A673 (cell line): ENCODE measurements at regions not wholly inside any gene's neighbourhood (a gene's known extent, or its start where the extent isn't known, plus 50 kb on each side); places are given as distances from the start of the nearest gene placed in this dataset.

Source experiments
- BruUV-seq: library from RNA; stranded (reverse); fragments of 400-500 nt; replicated peaks from 2 replicates; lab custom pipeline; 2021; lab: Mats Ljungman, UMichigan
- CTCF ChIA-PET: fragments of 300-600 bp; sonication (Branson Sonifier 250); formaldehyde crosslinking; loops from one replicate; lab custom pipeline; 2022; ENCODE audit warnings: antibody characterized with exemption; lab: Charles Lee
- POLR2A ChIA-PET: fragments of 300-600 bp; sonication (Branson Sonifier 250); formaldehyde crosslinking; loops from one replicate; lab custom pipeline; 2022; ENCODE audit warnings: antibody characterized with exemption; ENCODE audit not compliant: low non-redundant PET; lab: Charles Lee
- DNase-seq: peaks from one replicate; pipeline ENCODE4 v3.0.0-alpha.2; 2015; ENCODE audit warnings: low spot score
- H3K27ac ChIP-seq: fragments of 200-600 bp; sonication (generic); 2 replicates; pipeline ENCODE4 v1.5.1; 2016; ENCODE audit warnings: mixed run types, low read depth, mild to moderate bottlenecking, mixed read lengths, antibody characterized with exemption, low read length; ENCODE audit not compliant: poor library complexity, severe bottlenecking
- H3K27me3 ChIP-seq: fragments of 200-600 bp; sonication (generic); replicated peaks from 2 replicates; pipeline ENCODE4 v1.6.1; 2017; ENCODE audit warnings: mixed run types, low read depth, mild to moderate bottlenecking, mixed read lengths, antibody characterized with exemption, low read length; ENCODE audit not compliant: insufficient read depth, poor library complexity
- H3K36me3 ChIP-seq: fragments of 200-600 bp; sonication (generic); 2 replicates; pipeline ENCODE4 v1.6.1; 2016; ENCODE audit warnings: mixed run types, mild to moderate bottlenecking, mixed read lengths, antibody characterized with exemption, low read length; ENCODE audit not compliant: insufficient read depth, poor library complexity, severe bottlenecking
- H3K4me1 ChIP-seq: fragments of 200-600 bp; sonication (generic); 2 replicates; pipeline ENCODE4 v1.6.1; 2017; ENCODE audit warnings: mixed run types, mild to moderate bottlenecking, mixed read lengths, antibody characterized with exemption, low read length; ENCODE audit not compliant: insufficient read depth, poor library complexity, severe bottlenecking
- H3K4me3 ChIP-seq: fragments of 200-600 bp; sonication (generic); 2 replicates; pipeline ENCODE4 v1.5.1; 2016; ENCODE audit warnings: low read depth, mixed run types, mild to moderate bottlenecking, mixed read lengths, low read length; ENCODE audit not compliant: poor library complexity, severe bottlenecking
- H3K9me3 ChIP-seq: fragments of 200-600 bp; sonication (generic); 2 replicates; pipeline ENCODE4 v1.6.1; 2016; ENCODE audit warnings: mixed run types, low read depth, mild to moderate bottlenecking, mixed read lengths, antibody characterized with exemption, low read length; ENCODE audit not compliant: poor library complexity, severe bottlenecking
- CTCF ChIP-seq: fragments of 300-800, 200-600 bp; sonication (generic); conservative IDR thresholded peaks from 2 replicates; pipeline ENCODE4 v1.5.1; 2017; ENCODE audit warnings: low read depth, mild to moderate bottlenecking, antibody characterized with exemption, low read length, moderate library complexity, mixed read lengths
- EZH2 ChIP-seq: fragments of 200-600 bp; sonication (generic); IDR thresholded peaks from 2 replicates; pipeline ENCODE4 v1.6.1; 2017; ENCODE audit warnings: borderline replicate concordance, low read depth, mild to moderate bottlenecking, mixed read lengths, antibody characterized with exemption, low read length; ENCODE audit not compliant: poor library complexity, severe bottlenecking
- intact Hi-C: fragments of 100-400 bp; cut with micrococcal nuclease; formaldehyde crosslinking; loops from one replicate; pipeline ENCODE4 v1.10.0; 2022; ENCODE audit not compliant: unreplicated experiment

GRCh38 chr11:128269466-128269865 is 317.9 kb downstream of the ETS1 start:
- DNase-seq: no peak
- H3K9me3 ChIP-seq: no peaks in the 10 kb centered on the region
- no peaks in the 10 kb centered on the region for H3K4me1 ChIP-seq
- TF ChIP-seq CTCF (no peak), EZH2 (no peak)
- ChIA-PET POLR2A (no interaction called here), CTCF (no interaction called here)
- no peak overlapping the region for H3K4me3 ChIP-seq
- intact Hi-C loops: no loop called here
- H3K27ac ChIP-seq: no peak overlapping the region
- H3K27me3 ChIP-seq: peaks cover 39% of the 10 kb centered on the region
- no peaks in the 10 kb centered on the region for H3K36me3 ChIP-seq
- no TSS peak for BruUV-seq

- TF ChIP-seq CTCF (no peak), EZH2 (no peak)
- intact Hi-C loops: no loop called here
- DNase-seq: no peak
- H3K36me3 ChIP-seq: no peaks in the 10 kb centered on the region
- no peaks in the 10 kb centered on the region for H3K9me3 ChIP-seq
- POLR2A ChIA-PET: no interaction called here
- CTCF ChIA-PET: no interaction called here
- H3K27me3 ChIP-seq: peaks cover 39% of the 10 kb centered on the region
- BruUV-seq: no TSS peak
- H3K27ac ChIP-seq: no peak overlapping the region
- H3K4me1 ChIP-seq: no peaks in the 10 kb centered on the region
- H3K4me3 ChIP-seq: no peak overlapping the region
Measured at GRCh38 chr11:128266893-128267292, 320.5 kb downstream of the ETS1 start.

GRCh38 chr11:128262463-128263345 is 324.7 kb downstream of the ETS1 start:
- intact Hi-C loops: no loop called here
- POLR2A ChIA-PET: no interaction called here
- CTCF ChIA-PET: no interaction called here
- H3K4me1 ChIP-seq: no peaks in the 10 kb centered on the region
- BruUV-seq: no TSS peak
- no peak overlapping the region for H3K4me3 ChIP-seq
- no peaks in the 10 kb centered on the region for H3K9me3 ChIP-seq
- TF ChIP-seq CTCF: no peak
- TF ChIP-seq EZH2: no peak
- no peak for DNase-seq
- H3K27ac ChIP-seq: no peak overlapping the region
- H3K27me3 ChIP-seq: peaks cover 14% of the 10 kb centered on the region
- H3K36me3 ChIP-seq: no peaks in the 10 kb centered on the region
